GM06990 (cell line): ENCODE measurements at regions not wholly inside any gene's neighbourhood (a gene's known extent, or its start where the extent isn't known, plus 50 kb on each side); places are given as distances from the start of the nearest gene placed in this dataset.
"Not testable (repeated sequence)": the region's sequence is repeated elsewhere in the genome, so short reads cannot be mapped to it uniquely, and the experiment has no call there.

Experiments used
- DNase-seq: peaks from one replicate; pipeline ENCODE4 v3.0.0-alpha.2; 2011; ENCODE audit not compliant: insufficient read length; ENCODE audit errors: extremely low read depth
- H3K27me3 ChIP-seq: replicated peaks from 2 replicates; pipeline ENCODE4 v1.6.0; 2011; ENCODE audit warnings: low read length; ENCODE audit not compliant: control insufficient read depth, insufficient read depth
- H3K36me3 ChIP-seq: 2 replicates; pipeline ENCODE4 v1.5.1; 2011; ENCODE audit warnings: low read length; ENCODE audit not compliant: control insufficient read depth, insufficient read depth
- H3K4me3 ChIP-seq: replicated peaks from 2 replicates; pipeline ENCODE4 v1.5.1; 2011; ENCODE audit warnings: low read depth, mild to moderate bottlenecking, control low read depth, low read length
- CTCF ChIP-seq: IDR thresholded peaks from 2 replicates; pipeline ENCODE4 v1.5.1; 2011; ENCODE audit warnings: low read length, control low read depth, mild to moderate bottlenecking, inconsistent platforms; ENCODE audit not compliant: insufficient read depth, poor library complexity, severe bottlenecking

DNA sequence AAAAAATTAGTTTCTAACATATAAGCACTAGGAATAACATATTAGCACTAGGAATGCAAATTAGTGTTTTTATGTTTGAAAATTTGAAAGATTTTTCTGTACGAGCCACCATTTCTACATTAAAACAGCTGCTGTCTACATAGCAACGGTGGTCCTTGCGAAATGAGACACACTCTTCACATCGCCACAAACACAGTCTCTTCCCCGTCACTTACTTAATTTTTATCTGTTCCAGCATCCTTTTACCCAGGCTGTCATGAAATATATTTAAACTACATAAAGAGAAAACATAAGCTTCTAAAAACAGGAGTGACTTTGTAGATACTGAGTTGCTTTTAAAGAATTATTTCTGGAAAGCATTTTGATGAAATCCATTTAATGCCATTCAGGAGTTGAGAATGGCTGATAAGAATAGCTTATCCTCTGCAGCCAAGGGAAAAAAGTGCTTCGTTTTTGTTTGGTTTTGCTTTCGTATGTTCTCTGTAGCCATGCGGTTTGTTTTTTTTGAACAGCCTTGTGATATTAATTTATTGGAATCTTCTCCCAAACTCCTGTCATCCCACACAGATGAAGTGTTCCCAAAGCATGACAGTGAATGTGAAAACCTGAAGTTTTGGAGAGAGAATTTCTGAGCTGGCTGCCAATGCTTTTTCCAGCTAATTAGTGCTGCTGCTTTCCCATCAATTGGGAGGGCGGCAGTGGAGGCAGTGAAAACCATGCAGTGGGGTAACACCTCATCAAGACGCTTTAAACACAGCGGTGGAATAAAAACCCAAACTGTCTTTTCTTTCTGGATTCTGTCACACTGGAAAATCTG is 603.7 kb upstream of the ADARB2 start:
- Histone ChIP-seq H3K4me3 (no peak overlapping the region), H3K27me3 (no peaks in the 10 kb centered on the region), H3K36me3 (no peaks in the 10 kb centered on the region)
- DNase-seq, result no peak
- TF ChIP-seq CTCF, result no peak

- no peak for DNase-seq
- Histone ChIP-seq H3K4me3 (no peak overlapping the region), H3K27me3 (no peaks in the 10 kb centered on the region), H3K36me3 (no peaks in the 10 kb centered on the region)
- TF ChIP-seq CTCF, result no peak
These were observed 598.3 kb upstream of the ADARB2 start for GRCh38 chr10:2335626-2336025.

DNA sequence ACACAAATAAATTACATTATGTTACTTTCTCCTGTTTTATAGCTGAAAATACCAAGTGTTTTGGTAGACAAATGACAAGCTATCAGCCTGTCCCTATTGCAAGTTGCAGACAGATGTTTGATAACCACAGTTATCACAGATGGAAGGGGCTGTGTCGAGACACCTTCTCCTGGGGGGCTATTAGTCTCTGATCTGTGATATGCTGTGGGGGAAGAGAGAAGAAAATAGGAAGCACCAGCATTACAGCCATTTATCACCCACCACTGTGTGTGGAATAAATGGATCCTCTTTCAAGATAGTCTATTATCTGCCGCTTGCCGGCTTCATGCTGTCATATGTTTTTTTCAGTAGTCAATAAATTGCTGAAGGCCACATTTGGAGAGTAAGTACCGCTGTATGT is 597.2 kb upstream of the ADARB2 start:
- Histone ChIP-seq H3K4me3 (no peak overlapping the region), H3K27me3 (no peaks in the 10 kb centered on the region), H3K36me3 (no peaks in the 10 kb centered on the region)
- TF ChIP-seq CTCF, result no peak
- DNase-seq, result no peak

DNA sequence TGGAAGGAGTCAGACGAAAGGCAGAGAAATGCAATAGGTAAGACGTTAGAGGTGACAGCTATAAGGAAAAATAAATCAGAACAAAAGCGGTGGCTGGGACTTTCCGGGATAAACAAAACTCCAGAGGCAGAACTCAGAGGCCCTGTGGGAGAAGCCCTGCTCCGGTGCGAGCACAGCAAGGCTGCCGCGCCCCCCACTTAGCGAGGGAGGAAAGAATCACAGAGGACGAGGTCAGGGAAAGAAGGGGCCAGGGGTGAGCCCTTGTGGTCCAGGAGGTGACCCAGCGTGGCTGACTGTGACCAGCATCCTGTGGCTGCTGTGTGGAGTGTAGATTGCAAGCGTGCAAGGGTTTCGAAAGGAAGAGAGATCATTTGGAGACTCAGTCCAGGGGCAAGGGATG is 591.8 kb upstream of the ADARB2 start:
- no peak for DNase-seq
- TF ChIP-seq CTCF, result no peak
- Histone ChIP-seq H3K27me3 (no peaks in the 10 kb centered on the region), H3K4me3 (no peak overlapping the region), H3K36me3 (no peaks in the 10 kb centered on the region)

- DNase-seq, result no peak
- Histone ChIP-seq H3K36me3 (no peaks in the 10 kb centered on the region), H3K27me3 (no peaks in the 10 kb centered on the region), H3K4me3 (no peak overlapping the region)
- TF ChIP-seq CTCF, result no peak
These were observed 589.1 kb upstream of the ADARB2 start for GRCh38 chr10:2326411-2326810.

DNA sequence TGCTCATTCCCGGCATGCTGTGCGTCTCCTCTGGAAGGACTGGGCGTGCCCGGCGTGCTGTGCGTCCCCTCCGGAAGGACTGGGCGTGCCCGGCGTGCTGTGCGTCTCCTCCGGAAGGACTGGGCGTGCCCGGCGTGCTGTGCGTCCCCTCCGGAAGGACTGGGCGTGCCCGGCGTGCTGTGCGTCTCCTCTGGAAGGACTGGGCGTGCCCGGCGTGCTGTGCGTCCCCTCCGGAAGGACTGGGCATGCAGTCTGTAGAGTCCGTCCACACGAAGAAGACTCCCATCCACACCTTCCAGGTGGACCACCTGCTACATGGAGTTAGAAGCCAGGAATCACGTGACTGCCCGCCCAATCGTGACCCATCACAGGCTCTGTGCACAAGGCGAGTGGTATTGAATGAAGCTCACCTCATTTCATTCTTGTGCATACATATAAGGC is 577.7 kb upstream of the ADARB2 start:
- H3K27me3 ChIP-seq, H3K36me3 ChIP-seq, DNase-seq, H3K4me3 ChIP-seq: not testable (repeated sequence)
